BJ (cell line): ENCODE measurements at regions not wholly inside any gene's neighbourhood (a gene's known extent, or its start where the extent isn't known, plus 50 kb on each side); places are given as distances from the start of the nearest gene placed in this dataset.

Source experiments
- CTCF ChIA-PET: fragments of 350-600 bp; formaldehyde crosslinking; extraction: SDS; loops from one replicate; lab custom pipeline; 2021; ENCODE audit warnings: antibody characterized with exemption, inconsistent platforms; lab: Yijun Ruan, JAX
- POLR2A ChIA-PET: fragments of 300-600 bp; sonication (Branson Sonifier 250); formaldehyde crosslinking; extraction: SDS; loops from one replicate; lab custom pipeline; 2021; ENCODE audit warnings: antibody characterized with exemption; lab: Charles Lee
- DNase-seq: peaks from one replicate; pipeline ENCODE4 v3.0.0-alpha.2; 2011; ENCODE audit warnings: low read depth
- H3K27me3 ChIP-seq: 2 replicates; pipeline ENCODE4 v1.6.0; 2011; ENCODE audit warnings: low read length; ENCODE audit not compliant: control insufficient read depth, insufficient read depth
- H3K36me3 ChIP-seq: 2 replicates; pipeline ENCODE4 v1.5.1; 2011; ENCODE audit warnings: low read length; ENCODE audit not compliant: control insufficient read depth, insufficient read depth
- H3K4me3 ChIP-seq: 2 replicates; pipeline ENCODE4 v1.5.1; 2011; ENCODE audit warnings: low read depth, mild to moderate bottlenecking, control low read depth, low read length
- TF ChIP-seq, protein P1 (sequence below): IDR thresholded peaks from 2 replicates; pipeline ENCODE4 v1.5.1; 2011; ENCODE audit warnings: low read depth, mild to moderate bottlenecking, control low read depth, inconsistent platforms, low read length, moderate library complexity; ENCODE audit not compliant: insufficient read depth

DNA sequence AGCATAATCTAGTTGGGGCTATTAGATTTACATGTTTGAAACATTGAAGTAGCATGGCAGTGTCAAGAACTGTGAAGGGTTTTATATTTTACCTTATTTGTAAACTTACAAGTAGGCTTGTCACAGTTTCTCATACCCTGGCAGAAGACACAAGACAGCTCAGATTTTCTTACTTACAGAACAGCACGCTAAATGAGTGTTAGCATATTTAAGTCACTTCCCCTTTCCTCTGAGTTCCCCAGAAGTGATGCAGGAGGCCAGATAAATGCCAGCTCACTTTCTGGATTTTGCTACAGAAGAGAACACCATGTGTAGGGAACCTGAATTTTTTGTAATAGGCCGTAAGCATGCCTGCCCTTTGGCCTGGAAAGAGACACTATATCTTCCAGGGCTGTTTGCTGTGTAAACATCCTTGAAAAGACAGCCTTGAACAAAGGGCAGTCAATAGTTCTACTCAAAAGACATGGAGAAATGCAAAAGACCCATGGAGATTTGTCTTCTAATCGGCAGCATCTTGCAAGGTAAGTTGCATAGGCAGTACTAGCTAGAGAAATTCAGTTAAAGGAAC lies 279.1 kb downstream of the PHF14 start:
- Histone ChIP-seq H3K36me3 (no peaks in the 10 kb centered on the region), H3K27me3 (no peaks in the 10 kb centered on the region), H3K4me3 (no peak overlapping the region)
- DNase-seq = no peak
- CTCF ChIA-PET = no interaction called here
- POLR2A ChIA-PET = no interaction called here
- TF ChIP-seq, protein P1, sequence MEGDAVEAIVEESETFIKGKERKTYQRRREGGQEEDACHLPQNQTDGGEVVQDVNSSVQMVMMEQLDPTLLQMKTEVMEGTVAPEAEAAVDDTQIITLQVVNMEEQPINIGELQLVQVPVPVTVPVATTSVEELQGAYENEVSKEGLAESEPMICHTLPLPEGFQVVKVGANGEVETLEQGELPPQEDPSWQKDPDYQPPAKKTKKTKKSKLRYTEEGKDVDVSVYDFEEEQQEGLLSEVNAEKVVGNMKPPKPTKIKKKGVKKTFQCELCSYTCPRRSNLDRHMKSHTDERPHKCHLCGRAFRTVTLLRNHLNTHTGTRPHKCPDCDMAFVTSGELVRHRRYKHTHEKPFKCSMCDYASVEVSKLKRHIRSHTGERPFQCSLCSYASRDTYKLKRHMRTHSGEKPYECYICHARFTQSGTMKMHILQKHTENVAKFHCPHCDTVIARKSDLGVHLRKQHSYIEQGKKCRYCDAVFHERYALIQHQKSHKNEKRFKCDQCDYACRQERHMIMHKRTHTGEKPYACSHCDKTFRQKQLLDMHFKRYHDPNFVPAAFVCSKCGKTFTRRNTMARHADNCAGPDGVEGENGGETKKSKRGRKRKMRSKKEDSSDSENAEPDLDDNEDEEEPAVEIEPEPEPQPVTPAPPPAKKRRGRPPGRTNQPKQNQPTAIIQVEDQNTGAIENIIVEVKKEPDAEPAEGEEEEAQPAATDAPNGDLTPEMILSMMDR = no peak

DNA sequence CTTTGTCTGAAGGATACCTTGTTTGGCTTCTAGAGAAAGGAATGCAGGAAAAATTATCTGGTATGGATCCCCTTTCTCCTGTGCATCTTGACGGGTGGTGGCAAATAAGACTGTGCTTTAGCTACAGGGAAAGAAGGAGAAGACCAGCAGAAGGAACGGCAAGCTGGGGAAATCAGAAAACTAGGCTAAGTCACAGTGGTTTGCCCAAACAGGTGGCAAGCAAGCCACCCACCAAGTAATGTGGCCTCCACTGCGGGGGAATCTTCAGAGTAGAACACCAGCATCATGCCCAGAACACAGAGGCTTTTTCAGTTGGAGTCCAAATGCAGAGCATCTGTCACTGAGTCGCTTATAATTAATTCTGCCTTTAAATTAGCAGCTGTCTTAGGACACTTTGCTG lies 282.8 kb downstream of the PHF14 start:
- TF ChIP-seq, protein P1 = no peak
- no peaks in the 10 kb centered on the region for H3K36me3 ChIP-seq
- H3K27me3 ChIP-seq = no peaks in the 10 kb centered on the region
- ChIA-PET CTCF (no interaction called here), POLR2A (no interaction called here)
- no peak overlapping the region for H3K4me3 ChIP-seq
- DNase-seq = no peak

DNA sequence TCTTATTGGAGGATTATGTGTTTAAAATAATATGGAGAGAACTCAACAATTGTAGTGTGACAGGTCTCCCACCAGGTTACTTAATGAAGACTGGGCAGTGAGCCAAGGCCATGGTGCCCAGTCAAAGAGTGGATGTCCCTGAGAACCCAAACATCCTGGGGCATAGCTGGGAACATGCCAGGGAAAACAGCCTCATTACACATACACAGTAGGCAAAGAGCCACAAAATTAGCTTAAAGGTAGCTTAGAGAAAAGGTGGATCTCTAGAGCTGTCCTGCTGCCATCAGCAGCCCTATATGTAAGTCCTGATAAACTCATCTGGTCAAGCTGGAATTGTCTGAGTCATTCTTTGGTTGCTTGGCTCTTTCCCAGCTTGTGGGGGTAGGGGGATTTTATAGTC lies 287.8 kb downstream of the PHF14 start:
- DNase-seq = no peak
- Histone ChIP-seq H3K4me3 (no peak overlapping the region), H3K27me3 (no peaks in the 10 kb centered on the region), H3K36me3 (no peaks in the 10 kb centered on the region)
- ChIA-PET CTCF (no interaction called here), POLR2A (no interaction called here)
- TF ChIP-seq, protein P1 = no peak

DNA sequence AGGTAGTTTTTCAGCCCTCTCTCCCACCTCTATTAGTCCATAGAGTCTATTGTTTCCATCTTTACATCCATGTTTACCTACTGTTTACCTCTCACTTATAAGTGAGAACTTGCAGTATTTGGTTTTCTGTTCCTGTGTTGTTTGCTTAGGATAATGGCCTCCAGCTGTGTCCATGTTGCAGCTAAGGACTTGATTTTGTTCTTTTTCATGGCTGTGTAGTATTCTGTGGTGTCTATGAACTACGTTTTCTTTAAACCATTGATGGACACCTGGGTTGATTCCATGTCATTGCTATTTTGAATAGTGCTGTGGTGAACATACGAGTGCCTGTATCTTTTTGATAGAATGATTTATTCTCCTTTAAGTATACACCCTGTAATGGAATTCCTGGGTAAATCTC lies 292.4 kb downstream of the PHF14 start:
- no peak for DNase-seq
- ChIA-PET CTCF (no interaction called here), POLR2A (no interaction called here)
- TF ChIP-seq, protein P1 = no peak
- no peaks in the 10 kb centered on the region for H3K27me3 ChIP-seq
- no peaks in the 10 kb centered on the region for H3K36me3 ChIP-seq
- H3K4me3 ChIP-seq = no peak overlapping the region

DNA sequence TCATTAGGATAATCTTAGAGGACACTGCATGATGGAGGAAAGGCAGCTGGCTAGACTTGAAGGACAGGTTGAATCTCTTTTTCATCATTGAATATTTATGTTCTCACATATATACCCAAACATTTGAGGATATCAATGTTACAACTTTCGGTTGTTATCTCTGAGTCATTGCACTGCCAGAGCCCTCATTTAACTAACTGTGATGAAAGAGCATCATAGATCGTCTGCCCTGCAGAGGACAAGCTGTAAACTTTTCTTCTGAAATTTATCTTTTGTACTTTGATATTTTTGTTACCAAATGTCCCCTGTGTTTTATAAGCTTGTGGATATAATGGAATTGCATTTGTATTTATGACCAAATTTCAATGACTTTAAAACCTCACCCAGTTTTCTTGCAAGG lies 298.7 kb downstream of the PHF14 start:
- H3K4me3 ChIP-seq = no peak overlapping the region
- POLR2A ChIA-PET = no interaction called here
- TF ChIP-seq, protein P1 = no peak
- no peak for DNase-seq
- no peaks in the 10 kb centered on the region for H3K36me3 ChIP-seq
- CTCF ChIA-PET = no interaction called here
- no peaks in the 10 kb centered on the region for H3K27me3 ChIP-seq
